Astrocyte (in vitro differentiated cells and primary cell): ENCODE measurements at regions not wholly inside any gene's neighbourhood (a gene's known extent, or its start where the extent isn't known, plus 50 kb on each side); places are given as distances from the start of the nearest gene placed in this dataset.

Source experiments
- DNase-seq: peaks from one replicate; pipeline ENCODE4 v3.0.0-alpha.2; 2010; ENCODE audit warnings: low read depth
- FAIRE-seq: peaks from 2 replicates; lab custom pipeline; 2011; peaks lifted over from hg19 to GRCh38; lab: Jason Lieb, UNC
- H2AFZ ChIP-seq: 2 replicates; pipeline ENCODE4 v1.6.0; 2012; ENCODE audit warnings: low read depth, low read length, inconsistent platforms
- H3K27ac ChIP-seq: 2 replicates; pipeline ENCODE4 v1.5.1; 2011; ENCODE audit warnings: low read depth, low read length, inconsistent platforms
- H3K27me3 ChIP-seq: 2 replicates; pipeline ENCODE4 v1.6.0; 2011; ENCODE audit warnings: low read length, inconsistent platforms; ENCODE audit not compliant: insufficient read depth
- H3K36me3 ChIP-seq: 2 replicates; pipeline ENCODE4 v1.5.1; 2011; ENCODE audit warnings: low read length, inconsistent platforms; ENCODE audit not compliant: insufficient read depth
- H3K4me1 ChIP-seq: 2 replicates; pipeline ENCODE4 v1.5.1; 2011; ENCODE audit warnings: low read length, inconsistent platforms; ENCODE audit not compliant: insufficient read depth
- H3K4me2 ChIP-seq: 2 replicates; pipeline ENCODE4 v1.6.0; 2012; ENCODE audit warnings: low read length, inconsistent platforms
- H3K4me3 ChIP-seq: 2 replicates; pipeline ENCODE4 v1.5.1; 2011; ENCODE audit warnings: low read depth, mild to moderate bottlenecking, low read length, inconsistent platforms; ENCODE audit not compliant: insufficient read depth
- H3K79me2 ChIP-seq: 2 replicates; pipeline ENCODE4 v1.6.0; 2012; ENCODE audit warnings: mild to moderate bottlenecking, low read length, inconsistent platforms; ENCODE audit not compliant: insufficient read depth
- H3K9ac ChIP-seq: 2 replicates; pipeline ENCODE4 v1.6.0; 2012; ENCODE audit warnings: mild to moderate bottlenecking, low read length, inconsistent platforms
- H3K9me3 ChIP-seq: 2 replicates; pipeline ENCODE4 v1.5.1; 2012; ENCODE audit warnings: low read depth, mild to moderate bottlenecking, low read length, inconsistent platforms; ENCODE audit not compliant: insufficient read depth
- H4K20me1 ChIP-seq: 2 replicates; pipeline ENCODE4 v1.6.0; 2012; ENCODE audit warnings: low read length, inconsistent platforms; ENCODE audit not compliant: insufficient read depth
- H3K27ac Mint-ChIP-seq: one replicate; pipeline ENCODE4 v1.8.0; 2021; ENCODE audit warnings: mild to moderate bottlenecking, mixed read lengths; ENCODE audit not compliant: unreplicated experiment
- H3K27me3 Mint-ChIP-seq: one replicate; pipeline ENCODE4 v1.8.0; 2021; ENCODE audit warnings: low read depth, mixed read lengths; ENCODE audit not compliant: unreplicated experiment
- H3K36me3 Mint-ChIP-seq: one replicate; pipeline ENCODE4 v1.8.0; 2021; ENCODE audit warnings: low read depth, mixed read lengths; ENCODE audit not compliant: unreplicated experiment
- H3K4me1 Mint-ChIP-seq: one replicate; pipeline ENCODE4 v1.8.0; 2021; ENCODE audit warnings: low read depth, mixed read lengths; ENCODE audit not compliant: unreplicated experiment
- H3K4me3 Mint-ChIP-seq: one replicate; pipeline ENCODE4 v1.8.0; 2021; ENCODE audit warnings: mild to moderate bottlenecking, moderate library complexity, mixed read lengths; ENCODE audit not compliant: unreplicated experiment
- H3K9me3 Mint-ChIP-seq: one replicate; pipeline ENCODE4 v1.8.0; 2021; ENCODE audit warnings: mild to moderate bottlenecking, mixed read lengths; ENCODE audit not compliant: unreplicated experiment
- EZH2 ChIP-seq: IDR thresholded peaks from 2 replicates; pipeline ENCODE4 v1.6.1; 2012; ENCODE audit warnings: mild to moderate bottlenecking, low read length, inconsistent platforms; ENCODE audit not compliant: insufficient read depth
- TF ChIP-seq, protein P1 (sequence below): IDR thresholded peaks from 2 replicates; pipeline ENCODE4 v1.5.1; 2011; ENCODE audit warnings: low read depth, mild to moderate bottlenecking, inconsistent platforms, low read length, moderate library complexity; ENCODE audit not compliant: insufficient read depth

GRCh38 chr10:44478876-44479705 is 94.2 kb upstream of the CXCL12 start:
- FAIRE-seq (no peak), DNase-seq (no peak)
- H3K27ac Mint-ChIP-seq: no peak overlapping the region
- H4K20me1 ChIP-seq: no peaks in the 10 kb centered on the region
- peaks cover 2% of the 10 kb centered on the region for H3K27me3 Mint-ChIP-seq
- H3K36me3 Mint-ChIP-seq: no peaks in the 10 kb centered on the region
- no peaks in the 10 kb centered on the region for H3K4me1 Mint-ChIP-seq
- H3K4me3 Mint-ChIP-seq: no peak overlapping the region
- H3K4me3 ChIP-seq: no peak overlapping the region
- H3K9ac ChIP-seq: no peak overlapping the region
- H3K9me3 ChIP-seq: no peaks in the 10 kb centered on the region
- H3K36me3 ChIP-seq: no peaks in the 10 kb centered on the region
- TF ChIP-seq EZH2: no peak
- TF ChIP-seq, protein P1, sequence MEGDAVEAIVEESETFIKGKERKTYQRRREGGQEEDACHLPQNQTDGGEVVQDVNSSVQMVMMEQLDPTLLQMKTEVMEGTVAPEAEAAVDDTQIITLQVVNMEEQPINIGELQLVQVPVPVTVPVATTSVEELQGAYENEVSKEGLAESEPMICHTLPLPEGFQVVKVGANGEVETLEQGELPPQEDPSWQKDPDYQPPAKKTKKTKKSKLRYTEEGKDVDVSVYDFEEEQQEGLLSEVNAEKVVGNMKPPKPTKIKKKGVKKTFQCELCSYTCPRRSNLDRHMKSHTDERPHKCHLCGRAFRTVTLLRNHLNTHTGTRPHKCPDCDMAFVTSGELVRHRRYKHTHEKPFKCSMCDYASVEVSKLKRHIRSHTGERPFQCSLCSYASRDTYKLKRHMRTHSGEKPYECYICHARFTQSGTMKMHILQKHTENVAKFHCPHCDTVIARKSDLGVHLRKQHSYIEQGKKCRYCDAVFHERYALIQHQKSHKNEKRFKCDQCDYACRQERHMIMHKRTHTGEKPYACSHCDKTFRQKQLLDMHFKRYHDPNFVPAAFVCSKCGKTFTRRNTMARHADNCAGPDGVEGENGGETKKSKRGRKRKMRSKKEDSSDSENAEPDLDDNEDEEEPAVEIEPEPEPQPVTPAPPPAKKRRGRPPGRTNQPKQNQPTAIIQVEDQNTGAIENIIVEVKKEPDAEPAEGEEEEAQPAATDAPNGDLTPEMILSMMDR: no peak
- H3K27me3 ChIP-seq: no peaks in the 10 kb centered on the region
- H3K79me2 ChIP-seq: no peaks in the 10 kb centered on the region
- H3K27ac ChIP-seq: no peak overlapping the region
- peaks cover 2% of the 10 kb centered on the region for H3K9me3 Mint-ChIP-seq
- H2AFZ ChIP-seq: no peak overlapping the region
- no peak overlapping the region for H3K4me2 ChIP-seq
- peaks cover 11% of the 10 kb centered on the region for H3K4me1 ChIP-seq

DNA sequence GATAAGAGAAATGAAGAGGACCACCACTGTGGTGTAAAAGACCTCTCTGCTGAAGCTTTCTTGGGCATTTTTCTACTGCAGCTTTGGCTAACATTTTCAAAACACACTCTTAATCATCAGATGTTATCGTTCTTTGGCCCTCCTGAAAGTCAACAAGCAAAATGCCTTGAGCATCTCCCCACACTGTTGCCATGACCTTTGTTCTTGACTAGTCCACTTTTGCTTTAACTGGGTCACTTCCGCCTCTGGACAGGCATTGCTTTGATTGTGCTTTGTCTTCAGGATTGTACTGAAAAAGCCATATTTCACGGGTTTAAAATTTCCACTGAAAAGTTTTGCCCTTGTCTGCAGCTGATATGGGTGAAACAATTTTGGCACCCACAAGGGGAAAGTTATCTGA is 107.8 kb upstream of the CXCL12 start:
- FAIRE-seq: no peak

More for the DNA sequence above, 107.8 kb upstream of the CXCL12 start:
- Mint-ChIP-seq H3K27ac (no peak overlapping the region), H3K36me3 (no peaks in the 10 kb centered on the region), H3K4me1 (no peaks in the 10 kb centered on the region), H3K9me3 (no peaks in the 10 kb centered on the region), H3K4me3 (no peak overlapping the region), H3K27me3 (peaks cover 12% of the 10 kb centered on the region)
- Histone ChIP-seq H3K4me2 (no peak overlapping the region), H3K9me3 (no peaks in the 10 kb centered on the region), H4K20me1 (no peaks in the 10 kb centered on the region), H3K9ac (no peak overlapping the region), H2AFZ (no peak overlapping the region), H3K27ac (no peak overlapping the region), H3K4me3 (no peak overlapping the region), H3K4me1 (no peaks in the 10 kb centered on the region), H3K36me3 (no peaks in the 10 kb centered on the region), H3K79me2 (no peaks in the 10 kb centered on the region), H3K27me3 (no peaks in the 10 kb centered on the region)
- TF ChIP-seq, protein P1: no peak
- TF ChIP-seq EZH2: no peak
- DNase-seq: no peak
